Neural cell (in vitro differentiated cells): ENCODE measurements at regions not wholly inside any gene's neighbourhood (a gene's known extent, or its start where the extent isn't known, plus 50 kb on each side); places are given as distances from the start of the nearest gene placed in this dataset.

Experiments
- H2AFZ ChIP-seq: fragments of 200-600, 300-800 bp; sonication (generic), shearing (Covaris generic); 2 replicates; pipeline ENCODE4 v1.6.0; 2014; ENCODE audit warnings: low read depth, mild to moderate bottlenecking, antibody characterized with exemption, low read length, moderate library complexity
- H3F3A ChIP-seq: fragments of 200-600 bp; shearing (Covaris generic); 2 replicates; pipeline ENCODE4 v1.6.1; 2016; ENCODE audit warnings: mild to moderate bottlenecking, moderate library complexity, mixed read lengths, antibody characterized with exemption, low read length; ENCODE audit not compliant: insufficient read depth, poor library complexity, severe bottlenecking
- H3K27ac ChIP-seq: fragments of 200-600, 300-800 bp; sonication (generic), shearing (Covaris generic); 2 replicates; pipeline ENCODE4 v1.5.1; 2014; ENCODE audit warnings: mild to moderate bottlenecking, low read length, moderate library complexity
- H3K27me3 ChIP-seq: fragments of 300-800, 200-600 bp; sonication (generic), shearing (Covaris generic); 2 replicates; pipeline ENCODE4 v1.6.0; 2014; ENCODE audit warnings: mild to moderate bottlenecking, low read depth, low read length, moderate library complexity; ENCODE audit not compliant: insufficient read depth
- H3K36me3 ChIP-seq: fragments of 300-800, 200-600 bp; sonication (generic), shearing (Covaris generic); 2 replicates; pipeline ENCODE4 v1.5.1; 2014; ENCODE audit warnings: mild to moderate bottlenecking, antibody characterized with exemption, low read length, moderate library complexity; ENCODE audit not compliant: insufficient read depth
- H3K4me2 ChIP-seq: fragments of 300-800, 200-600 bp; sonication (generic), shearing (Covaris generic); 2 replicates; pipeline ENCODE4 v1.6.0; 2014; ENCODE audit warnings: mild to moderate bottlenecking, low read length
- H3K4me3 ChIP-seq: fragments of 300-800, 200-600 bp; sonication (generic), shearing (Covaris generic); 2 replicates; pipeline ENCODE4 v1.5.1; 2014; ENCODE audit warnings: mild to moderate bottlenecking, low read length, moderate library complexity
- H3K79me2 ChIP-seq: fragments of 200-600 bp; shearing (Covaris generic); replicated peaks from 2 replicates; pipeline ENCODE4 v1.6.0; 2014; ENCODE audit warnings: mild to moderate bottlenecking, low read length, moderate library complexity; ENCODE audit not compliant: insufficient read depth
- H3K9ac ChIP-seq: fragments of 300-800, 200-600 bp; sonication (generic), shearing (Covaris generic); 2 replicates; pipeline ENCODE4 v1.6.1; 2016; ENCODE audit warnings: mild to moderate bottlenecking, low read length, mixed read lengths
- H3K9me2 ChIP-seq: fragments of 200-600 bp; shearing (Covaris generic); 2 replicates; pipeline ENCODE4 v1.6.1; 2016; ENCODE audit warnings: mild to moderate bottlenecking, low read length, mixed read lengths; ENCODE audit not compliant: insufficient read depth
- H3K9me3 ChIP-seq: fragments of 200-600, 300-800 bp; sonication (generic), shearing (Covaris generic); 2 replicates; pipeline ENCODE4 v1.6.1; 2016; ENCODE audit warnings: mild to moderate bottlenecking, mixed run types, low read length, moderate library complexity, mixed read lengths
- H4K20me1 ChIP-seq: fragments of 200-600 bp; shearing (Covaris generic); 2 replicates; pipeline ENCODE4 v1.6.1; 2016; ENCODE audit warnings: mild to moderate bottlenecking, mixed run types; ENCODE audit not compliant: insufficient read depth
- CTCF ChIP-seq: fragments of 450-650 bp; IDR thresholded peaks from 2 replicates; pipeline ENCODE4 v1.5.1; 2014; ENCODE audit warnings: antibody characterized with exemption, mild to moderate bottlenecking, moderate library complexity; ENCODE audit not compliant: poor library complexity, severe bottlenecking
- EP300 ChIP-seq: fragments of 450-650 bp; conservative IDR thresholded peaks from 2 replicates; pipeline ENCODE4 v1.6.1; 2014; ENCODE audit warnings: antibody characterized with exemption, mild to moderate bottlenecking, moderate library complexity; ENCODE audit not compliant: poor library complexity, severe bottlenecking
- EZH2 ChIP-seq: fragments of 200-600, 300-800 bp; shearing (Covaris generic), sonication (generic); IDR thresholded peaks from 2 replicates; pipeline ENCODE4 v1.6.1; 2014; ENCODE audit warnings: antibody characterized with exemption, low read length, borderline replicate concordance, mild to moderate bottlenecking; ENCODE audit not compliant: insufficient read depth, poor library complexity, severe bottlenecking
- MXI1 ChIP-seq: fragments of 450-650 bp; conservative IDR thresholded peaks from 2 replicates; pipeline ENCODE4 v1.6.1; 2014; ENCODE audit warnings: antibody characterized with exemption, mild to moderate bottlenecking; ENCODE audit not compliant: poor library complexity, severe bottlenecking
- POLR2AphosphoS5 ChIP-seq: IDR thresholded peaks from 2 replicates; pipeline ENCODE4 v1.6.1; 2012
- RAD21 ChIP-seq: fragments of 450-650 bp; conservative IDR thresholded peaks from 2 replicates; pipeline ENCODE4 v1.6.1; 2014; ENCODE audit warnings: antibody characterized with exemption, mild to moderate bottlenecking, moderate library complexity
- SMC3 ChIP-seq: fragments of 450-650 bp; conservative IDR thresholded peaks from 2 replicates; pipeline ENCODE4 v1.6.1; 2014; ENCODE audit warnings: antibody characterized with exemption, mild to moderate bottlenecking, moderate library complexity; ENCODE audit not compliant: poor library complexity
- TAF1 ChIP-seq: IDR thresholded peaks from 2 replicates; pipeline ENCODE4 v1.6.1; 2012; ENCODE audit warnings: low read depth
- TF ChIP-seq, protein P1 (sequence below): IDR thresholded peaks from 2 replicates; pipeline ENCODE4 v1.6.1; 2012; ENCODE audit warnings: borderline replicate concordance

- H3K27ac ChIP-seq, result no peak overlapping the region
- TF ChIP-seq MXI1 (no peak), TAF1 (no peak), EP300 (no peak), RAD21 (no peak), POLR2AphosphoS5 (no peak), EZH2 (no peak), SMC3 (no peak), CTCF (no peak)
- TF ChIP-seq, protein P1, sequence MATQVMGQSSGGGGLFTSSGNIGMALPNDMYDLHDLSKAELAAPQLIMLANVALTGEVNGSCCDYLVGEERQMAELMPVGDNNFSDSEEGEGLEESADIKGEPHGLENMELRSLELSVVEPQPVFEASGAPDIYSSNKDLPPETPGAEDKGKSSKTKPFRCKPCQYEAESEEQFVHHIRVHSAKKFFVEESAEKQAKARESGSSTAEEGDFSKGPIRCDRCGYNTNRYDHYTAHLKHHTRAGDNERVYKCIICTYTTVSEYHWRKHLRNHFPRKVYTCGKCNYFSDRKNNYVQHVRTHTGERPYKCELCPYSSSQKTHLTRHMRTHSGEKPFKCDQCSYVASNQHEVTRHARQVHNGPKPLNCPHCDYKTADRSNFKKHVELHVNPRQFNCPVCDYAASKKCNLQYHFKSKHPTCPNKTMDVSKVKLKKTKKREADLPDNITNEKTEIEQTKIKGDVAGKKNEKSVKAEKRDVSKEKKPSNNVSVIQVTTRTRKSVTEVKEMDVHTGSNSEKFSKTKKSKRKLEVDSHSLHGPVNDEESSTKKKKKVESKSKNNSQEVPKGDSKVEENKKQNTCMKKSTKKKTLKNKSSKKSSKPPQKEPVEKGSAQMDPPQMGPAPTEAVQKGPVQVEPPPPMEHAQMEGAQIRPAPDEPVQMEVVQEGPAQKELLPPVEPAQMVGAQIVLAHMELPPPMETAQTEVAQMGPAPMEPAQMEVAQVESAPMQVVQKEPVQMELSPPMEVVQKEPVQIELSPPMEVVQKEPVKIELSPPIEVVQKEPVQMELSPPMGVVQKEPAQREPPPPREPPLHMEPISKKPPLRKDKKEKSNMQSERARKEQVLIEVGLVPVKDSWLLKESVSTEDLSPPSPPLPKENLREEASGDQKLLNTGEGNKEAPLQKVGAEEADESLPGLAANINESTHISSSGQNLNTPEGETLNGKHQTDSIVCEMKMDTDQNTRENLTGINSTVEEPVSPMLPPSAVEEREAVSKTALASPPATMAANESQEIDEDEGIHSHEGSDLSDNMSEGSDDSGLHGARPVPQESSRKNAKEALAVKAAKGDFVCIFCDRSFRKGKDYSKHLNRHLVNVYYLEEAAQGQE, result no peak
- H3K4me3 ChIP-seq, result no peak overlapping the region
- H4K20me1 ChIP-seq, result no peaks in the 10 kb centered on the region
- no peaks in the 10 kb centered on the region for H3K9me2 ChIP-seq
- H3K9me3 ChIP-seq, result no peaks in the 10 kb centered on the region
- no peaks in the 10 kb centered on the region for H3F3A ChIP-seq
- no peaks in the 10 kb centered on the region for H3K27me3 ChIP-seq
- H2AFZ ChIP-seq, result no peak overlapping the region
- no peaks in the 10 kb centered on the region for H3K36me3 ChIP-seq
- no peaks in the 10 kb centered on the region for H3K79me2 ChIP-seq
- no peak overlapping the region for H3K4me2 ChIP-seq
- no peak overlapping the region for H3K9ac ChIP-seq
Observed at GRCh38 chr4:138555108-138555507, 313.0 kb upstream of the SLC7A11 start.

GRCh38 chr4:138553001-138553845 lies 311.1 kb upstream of the SLC7A11 start:
- no peak overlapping the region for H3K9ac ChIP-seq
- H3K27ac ChIP-seq, result no peak overlapping the region
- no peak overlapping the region for H2AFZ ChIP-seq
- H3K4me2 ChIP-seq, result no peak overlapping the region
- H3K79me2 ChIP-seq, result no peaks in the 10 kb centered on the region
- no peaks in the 10 kb centered on the region for H3F3A ChIP-seq
- H3K36me3 ChIP-seq, result no peaks in the 10 kb centered on the region
- H3K27me3 ChIP-seq, result no peaks in the 10 kb centered on the region
- no peaks in the 10 kb centered on the region for H3K9me2 ChIP-seq
- H3K9me3 ChIP-seq, result no peaks in the 10 kb centered on the region
- H4K20me1 ChIP-seq, result no peaks in the 10 kb centered on the region
- H3K4me3 ChIP-seq, result no peak overlapping the region
- TF ChIP-seq EP300, result no peak
- TF ChIP-seq, protein P1, result no peak
- no peak for TF ChIP-seq RAD21
- no peak for TF ChIP-seq SMC3
- no peak for TF ChIP-seq MXI1
- no peak for TF ChIP-seq POLR2AphosphoS5
